Activated naive CD8-positive, alpha-beta T cell (primary cell): ENCODE measurements at regions not wholly inside any gene's neighbourhood (a gene's known extent, or its start where the extent isn't known, plus 50 kb on each side); places are given as distances from the start of the nearest gene placed in this dataset.
"Not testable (repeated sequence)": the region's sequence is repeated elsewhere in the genome, so short reads cannot be mapped to it uniquely, and the experiment has no call there.

Source experiments
- H3K27ac Mint-ChIP-seq: one replicate; pipeline ENCODE4 v1.8.0; 2021; ENCODE audit warnings: mixed read lengths
- H3K27me3 Mint-ChIP-seq: one replicate; pipeline ENCODE4 v1.8.0; 2021; ENCODE audit warnings: mixed read lengths
- H3K36me3 Mint-ChIP-seq: one replicate; pipeline ENCODE4 v1.8.0; 2021; ENCODE audit warnings: mixed read lengths
- H3K4me1 Mint-ChIP-seq: one replicate; pipeline ENCODE4 v1.8.0; 2021; ENCODE audit warnings: low read depth, mixed read lengths
- H3K4me3 Mint-ChIP-seq: one replicate; pipeline ENCODE4 v1.8.0; 2021; ENCODE audit warnings: mild to moderate bottlenecking, mixed read lengths
- H3K9me3 Mint-ChIP-seq: one replicate; pipeline ENCODE4 v1.8.0; 2021; ENCODE audit warnings: low read depth, mixed read lengths

DNA sequence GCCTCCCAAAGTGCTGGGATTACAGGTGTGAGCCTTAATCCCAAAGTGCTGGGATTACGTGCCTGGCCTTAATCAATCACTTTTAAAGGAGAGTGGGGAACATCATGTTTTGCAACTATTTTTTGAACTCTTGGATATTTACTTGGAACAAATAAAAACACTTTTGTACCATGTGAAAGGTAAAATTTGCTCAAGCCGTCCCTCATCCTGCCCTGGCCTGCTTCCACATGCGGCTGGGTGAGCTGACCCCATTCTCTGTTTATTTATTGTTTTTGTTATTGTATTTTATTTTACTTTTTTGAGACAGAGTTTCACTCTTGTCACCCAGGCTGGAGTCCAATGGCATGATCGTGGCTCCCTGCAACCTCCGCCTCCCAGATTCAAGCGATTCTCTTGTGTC is 208.0 kb downstream of the NPIPA7 start:
- not testable (repeated sequence) for H3K9me3 Mint-ChIP-seq, H3K4me1 Mint-ChIP-seq, H3K27me3 Mint-ChIP-seq

GRCh38 chr16:16588436-16588835 is 209.5 kb downstream of the NPIPA7 start:
- not testable (repeated sequence) for H3K4me1 Mint-ChIP-seq, H3K27me3 Mint-ChIP-seq, H3K4me3 Mint-ChIP-seq, H3K27ac Mint-ChIP-seq, H3K36me3 Mint-ChIP-seq, H3K9me3 Mint-ChIP-seq

More for the DNA sequence above, 208.0 kb downstream of the NPIPA7 start:
- H3K4me3 Mint-ChIP-seq, H3K27ac Mint-ChIP-seq, H3K36me3 Mint-ChIP-seq: not testable (repeated sequence)

GRCh38 chr16:16590654-16591318 is 211.8 kb downstream of the NPIPA7 start:
- H3K27me3 Mint-ChIP-seq, H3K36me3 Mint-ChIP-seq, H3K4me3 Mint-ChIP-seq, H3K9me3 Mint-ChIP-seq, H3K4me1 Mint-ChIP-seq, H3K27ac Mint-ChIP-seq: not testable (repeated sequence)

DNA sequence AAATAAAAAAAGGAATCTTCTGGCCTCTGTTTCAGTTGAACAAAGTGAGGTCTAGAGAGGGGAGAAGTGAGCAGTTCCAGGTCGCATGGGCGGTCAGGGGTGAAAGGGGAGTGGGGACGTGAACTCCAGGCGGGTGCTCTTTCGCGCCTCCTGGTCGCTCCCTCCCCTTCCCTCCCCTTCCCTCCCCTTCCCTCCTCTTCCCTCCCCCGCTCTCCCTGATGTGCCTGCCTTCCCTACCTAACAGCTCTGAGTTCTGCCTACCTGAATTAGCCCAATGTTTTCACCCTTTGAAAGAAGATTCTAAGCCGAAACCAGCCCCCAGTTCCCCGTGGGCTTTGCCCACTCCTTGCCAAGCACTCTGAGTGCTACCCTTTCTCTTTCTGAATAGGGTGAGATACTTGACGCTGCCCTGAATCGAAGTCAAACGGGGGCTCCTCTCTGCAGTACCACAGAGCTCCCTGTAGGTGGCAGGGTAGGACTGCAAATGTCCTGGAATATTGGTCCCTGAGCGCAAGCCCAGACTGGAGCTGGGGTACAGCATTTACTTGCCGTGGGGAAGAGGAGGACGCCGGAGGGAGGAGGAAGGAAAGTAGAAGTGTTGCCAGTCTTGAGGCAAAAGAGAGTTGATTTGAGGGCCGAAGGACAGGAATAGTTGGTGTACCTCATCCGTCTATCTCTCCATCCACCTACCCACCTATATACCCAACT is 214.4 kb downstream of the NPIPA7 start:
- not testable (repeated sequence) for H3K27me3 Mint-ChIP-seq, H3K4me3 Mint-ChIP-seq, H3K36me3 Mint-ChIP-seq, H3K9me3 Mint-ChIP-seq, H3K27ac Mint-ChIP-seq, H3K4me1 Mint-ChIP-seq

- H3K4me3 Mint-ChIP-seq, H3K36me3 Mint-ChIP-seq, H3K27ac Mint-ChIP-seq, H3K4me1 Mint-ChIP-seq, H3K27me3 Mint-ChIP-seq, H3K9me3 Mint-ChIP-seq: not testable (repeated sequence)
These were observed 216.2 kb downstream of the NPIPA7 start for GRCh38 chr16:16595029-16595718.

DNA sequence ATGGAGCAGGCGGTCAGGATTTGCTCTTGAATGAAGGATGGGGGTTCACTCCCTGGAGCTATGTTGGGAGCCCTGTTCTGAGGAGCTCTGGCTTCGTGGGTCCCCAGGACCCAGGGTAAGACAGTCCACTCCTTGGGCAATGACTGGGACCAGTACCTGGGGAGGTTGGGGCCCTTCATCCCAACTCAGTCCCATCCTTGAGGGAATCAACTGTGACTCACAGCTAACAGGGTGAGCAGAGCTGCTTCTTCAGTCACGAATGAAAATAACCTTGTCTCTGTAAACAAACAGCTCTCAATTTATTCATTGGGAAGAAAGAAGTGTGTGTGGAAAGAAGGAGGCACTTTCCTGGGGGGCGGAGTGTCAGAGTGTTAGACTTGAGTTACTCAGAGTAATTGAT is 222.3 kb downstream of the NPIPA7 start:
- not testable (repeated sequence) for H3K27me3 Mint-ChIP-seq, H3K9me3 Mint-ChIP-seq, H3K36me3 Mint-ChIP-seq, H3K27ac Mint-ChIP-seq, H3K4me3 Mint-ChIP-seq, H3K4me1 Mint-ChIP-seq

DNA sequence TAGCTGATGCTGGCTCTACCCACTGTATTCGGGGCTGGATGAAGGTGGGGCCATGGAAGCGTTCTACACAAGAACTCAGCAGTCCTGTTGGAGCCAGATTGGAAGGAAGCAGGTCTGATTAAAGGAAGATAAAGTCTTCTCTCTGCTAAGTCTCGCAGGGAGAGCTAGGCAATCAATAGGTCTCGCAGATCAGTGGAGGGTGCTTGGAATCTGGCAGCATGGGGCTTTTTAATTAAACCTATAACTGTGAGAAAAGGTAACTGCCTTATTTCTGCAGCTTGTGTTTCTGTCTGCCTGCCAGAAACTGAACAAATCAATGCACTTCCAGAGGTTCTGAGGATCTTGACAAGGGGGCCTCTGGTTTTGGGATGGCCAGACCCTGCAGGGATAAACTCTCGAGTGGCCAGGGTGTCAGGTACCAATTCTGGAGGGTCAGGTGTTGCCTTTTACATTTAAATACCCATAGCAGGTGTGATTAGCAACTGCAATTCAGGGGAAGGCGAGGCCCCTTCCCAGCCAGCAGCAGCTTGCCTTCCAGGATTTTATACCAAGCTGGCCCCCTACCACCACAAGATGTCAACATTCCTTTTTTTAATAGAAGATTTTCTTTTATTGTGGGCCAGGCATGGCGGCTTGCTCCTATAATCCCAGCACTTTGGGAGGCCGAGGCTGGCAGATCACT is 228.6 kb downstream of the NPIPA7 start:
- not testable (repeated sequence) for H3K27me3 Mint-ChIP-seq, H3K4me3 Mint-ChIP-seq, H3K9me3 Mint-ChIP-seq, H3K27ac Mint-ChIP-seq, H3K36me3 Mint-ChIP-seq, H3K4me1 Mint-ChIP-seq

GRCh38 chr16:16609627-16610026 is 230.7 kb downstream of the NPIPA7 start:
- H3K4me1 Mint-ChIP-seq, H3K36me3 Mint-ChIP-seq, H3K27ac Mint-ChIP-seq, H3K27me3 Mint-ChIP-seq, H3K9me3 Mint-ChIP-seq, H3K4me3 Mint-ChIP-seq: not testable (repeated sequence)

- not testable (repeated sequence) for H3K36me3 Mint-ChIP-seq, H3K9me3 Mint-ChIP-seq, H3K4me3 Mint-ChIP-seq, H3K4me1 Mint-ChIP-seq, H3K27me3 Mint-ChIP-seq, H3K27ac Mint-ChIP-seq
These were observed 231.5 kb downstream of the NPIPA7 start for GRCh38 chr16:16610389-16610967.

GRCh38 chr16:16613212-16613611 is 234.3 kb downstream of the NPIPA7 start:
- not testable (repeated sequence) for H3K27me3 Mint-ChIP-seq, H3K9me3 Mint-ChIP-seq, H3K4me1 Mint-ChIP-seq, H3K27ac Mint-ChIP-seq, H3K36me3 Mint-ChIP-seq, H3K4me3 Mint-ChIP-seq

GRCh38 chr16:16614484-16614883 is 235.5 kb downstream of the NPIPA7 start:
- not testable (repeated sequence) for H3K27ac Mint-ChIP-seq, H3K27me3 Mint-ChIP-seq, H3K4me3 Mint-ChIP-seq, H3K36me3 Mint-ChIP-seq, H3K4me1 Mint-ChIP-seq, H3K9me3 Mint-ChIP-seq

DNA sequence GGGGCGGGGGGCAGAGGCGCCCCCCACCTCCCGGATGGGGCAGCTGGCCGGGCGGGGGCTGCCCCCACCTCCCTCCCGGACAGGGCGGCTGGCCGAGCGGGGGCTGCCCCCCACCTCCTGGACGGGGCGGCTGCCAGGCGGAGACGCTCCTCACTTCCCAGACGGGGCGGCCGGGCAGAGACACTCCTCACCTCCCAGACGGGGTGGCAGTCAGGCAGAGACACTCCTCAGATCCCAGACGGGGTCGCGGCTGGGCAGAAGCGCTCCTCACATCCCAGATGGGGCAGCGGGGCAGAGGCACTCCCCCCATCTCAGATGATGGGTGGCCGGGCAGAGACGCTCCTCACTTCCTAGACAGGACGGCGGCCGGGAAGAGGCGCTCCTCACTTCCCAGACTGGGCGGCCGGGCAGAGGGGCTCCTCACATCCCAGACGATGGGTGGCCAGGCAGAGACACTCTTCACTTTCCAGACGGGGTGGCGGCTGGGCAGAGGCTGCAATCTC is 240.1 kb downstream of the NPIPA7 start:
- H3K27me3 Mint-ChIP-seq, H3K36me3 Mint-ChIP-seq, H3K4me1 Mint-ChIP-seq, H3K9me3 Mint-ChIP-seq, H3K27ac Mint-ChIP-seq, H3K4me3 Mint-ChIP-seq: not testable (repeated sequence)

- H3K4me3 Mint-ChIP-seq, result not testable (repeated sequence)
These were observed 245.4 kb downstream of the NPIPA7 start for GRCh38 chr16:16624367-16624766.

DNA sequence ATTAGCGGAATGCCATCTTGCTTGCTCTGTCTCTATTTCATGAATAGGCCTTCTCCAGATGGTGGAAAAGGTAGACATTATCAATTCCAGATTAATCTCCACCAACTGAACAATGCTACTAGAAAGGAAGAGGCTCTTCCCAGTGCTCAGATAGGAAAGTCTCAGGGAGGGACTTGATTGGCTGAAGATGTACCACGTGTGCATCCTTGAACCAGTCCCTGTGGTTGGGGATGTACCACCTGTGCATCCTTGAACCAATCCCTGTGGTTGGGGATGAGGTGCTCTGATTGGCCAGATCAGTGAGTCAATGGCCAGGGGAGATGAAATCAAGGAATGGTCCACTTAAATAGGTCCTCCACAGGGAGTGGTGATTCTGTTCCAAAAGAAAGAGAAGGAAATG is 246.2 kb downstream of the NPIPA7 start:
- H3K27me3 Mint-ChIP-seq, H3K9me3 Mint-ChIP-seq, H3K27ac Mint-ChIP-seq, H3K4me1 Mint-ChIP-seq, H3K36me3 Mint-ChIP-seq, H3K4me3 Mint-ChIP-seq: not testable (repeated sequence)

More at GRCh38 chr16:16624367-16624766, 245.4 kb downstream of the NPIPA7 start:
- not testable (repeated sequence) for H3K36me3 Mint-ChIP-seq, H3K9me3 Mint-ChIP-seq, H3K27me3 Mint-ChIP-seq, H3K4me1 Mint-ChIP-seq, H3K27ac Mint-ChIP-seq

DNA sequence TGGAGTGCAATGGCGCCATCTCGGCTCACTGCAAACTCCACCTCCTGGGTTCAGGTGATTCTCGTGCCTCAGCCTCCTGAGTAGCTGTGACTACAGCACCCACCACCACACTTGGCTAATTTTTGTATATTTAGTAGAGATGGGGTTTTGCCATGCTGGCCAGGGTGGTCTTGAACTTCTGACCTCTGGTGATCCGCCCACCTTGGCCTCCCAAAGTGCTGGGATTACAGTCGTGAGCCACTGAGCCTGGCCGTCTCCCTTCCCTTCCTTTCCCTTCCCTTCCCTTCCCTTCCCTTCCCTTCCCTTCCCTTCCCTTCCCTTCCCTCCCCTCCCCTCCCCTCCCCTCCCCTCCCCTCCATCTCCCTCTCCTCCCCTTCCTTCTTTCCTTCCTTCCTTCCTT is 248.9 kb downstream of the NPIPA7 start:
- not testable (repeated sequence) for H3K4me1 Mint-ChIP-seq, H3K27me3 Mint-ChIP-seq, H3K36me3 Mint-ChIP-seq, H3K4me3 Mint-ChIP-seq, H3K9me3 Mint-ChIP-seq, H3K27ac Mint-ChIP-seq
